ENCODE measurements at regions not wholly inside any gene's neighbourhood (a gene's known extent, or its start where the extent isn't known, plus 50 kb on each side); places are given as distances from the start of the nearest gene placed in this dataset.
A peak's percentile ranks its signal among the peaks of the same experiment; 100 is the strongest.

DNA sequence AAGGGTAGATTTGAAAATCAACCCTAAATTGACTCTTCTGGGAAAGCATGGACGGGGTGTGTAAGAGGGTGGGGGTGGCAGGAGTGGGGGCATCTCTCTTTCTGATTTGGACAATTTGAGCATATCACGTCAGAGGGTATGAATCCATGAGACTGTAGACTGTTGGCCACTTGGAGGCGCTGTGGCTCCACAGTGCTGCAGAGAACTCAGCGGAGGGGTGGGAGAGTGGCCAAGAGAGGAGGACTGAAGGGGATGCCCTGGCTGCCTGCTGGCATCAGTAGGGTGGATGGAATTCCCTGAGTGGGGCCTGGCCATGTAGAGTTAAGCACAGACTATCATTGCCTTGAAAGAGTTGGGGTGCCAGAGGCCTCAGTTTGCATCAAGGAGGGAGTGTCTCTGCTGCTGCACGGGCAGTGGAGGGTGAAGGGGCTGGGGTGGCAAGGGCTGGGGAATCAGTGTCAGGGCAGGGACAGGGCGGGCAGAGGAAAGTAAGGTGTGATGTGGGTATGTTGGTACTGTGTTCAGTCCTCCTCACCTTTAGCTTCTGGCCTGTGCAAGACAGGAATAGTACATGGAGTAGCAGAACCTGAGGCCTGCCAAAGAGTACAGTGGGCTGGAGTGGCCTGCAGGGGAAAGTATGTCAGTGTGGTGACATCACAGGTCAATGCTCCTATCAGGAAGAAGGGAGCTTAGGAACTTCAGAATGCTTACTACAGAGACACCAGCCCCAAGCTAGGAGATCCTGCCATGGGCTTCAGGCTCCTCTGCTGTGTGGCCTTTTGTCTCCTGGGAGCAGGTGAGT, 133.5 kb upstream of the PRSS58 start:
- intact Hi-C loops (cut with micrococcal nuclease), result no loop called here
- Mint-ChIP-seq H3K36me3 (ENCODE audit: low read depth) (no peaks in the 10 kb centered on the region), H3K4me1 (ENCODE audit: low read depth) (no peaks in the 10 kb centered on the region), H3K9me3 (no peaks in the 10 kb centered on the region), H3K4me3 (no peak overlapping the region), H3K27me3 (no peaks in the 10 kb centered on the region), H3K27ac (no peak overlapping the region)

DNA sequence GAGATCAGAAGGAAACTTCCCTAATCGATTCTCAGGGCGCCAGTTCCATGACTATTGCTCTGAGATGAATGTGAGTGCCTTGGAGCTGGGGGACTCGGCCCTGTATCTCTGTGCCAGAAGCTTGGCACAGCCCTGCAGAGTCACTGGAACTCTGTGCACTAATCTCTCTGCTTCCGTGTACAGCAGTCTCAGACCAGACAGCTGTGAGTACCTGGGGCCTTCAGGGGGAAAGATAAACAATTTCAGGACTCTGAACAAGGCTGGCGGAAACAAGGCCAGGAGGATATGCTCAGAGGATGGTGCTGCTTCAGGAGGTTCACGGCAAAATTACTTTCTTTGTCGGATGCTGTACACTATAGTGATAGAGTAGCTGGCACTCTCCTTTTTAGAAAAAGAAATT, 131.7 kb upstream of the PRSS58 start:
- H3K9me3 Mint-ChIP-seq, result no peaks in the 10 kb centered on the region
- H3K4me1 Mint-ChIP-seq (ENCODE audit: low read depth), result peaks cover 10% of the 10 kb centered on the region
- no peak overlapping the region for H3K27ac Mint-ChIP-seq
- H3K36me3 Mint-ChIP-seq (ENCODE audit: low read depth), result no peaks in the 10 kb centered on the region
- intact Hi-C loops (cut with micrococcal nuclease), result no loop called here
- no peaks in the 10 kb centered on the region for H3K27me3 Mint-ChIP-seq
- no peak overlapping the region for H3K4me3 Mint-ChIP-seq

DNA sequence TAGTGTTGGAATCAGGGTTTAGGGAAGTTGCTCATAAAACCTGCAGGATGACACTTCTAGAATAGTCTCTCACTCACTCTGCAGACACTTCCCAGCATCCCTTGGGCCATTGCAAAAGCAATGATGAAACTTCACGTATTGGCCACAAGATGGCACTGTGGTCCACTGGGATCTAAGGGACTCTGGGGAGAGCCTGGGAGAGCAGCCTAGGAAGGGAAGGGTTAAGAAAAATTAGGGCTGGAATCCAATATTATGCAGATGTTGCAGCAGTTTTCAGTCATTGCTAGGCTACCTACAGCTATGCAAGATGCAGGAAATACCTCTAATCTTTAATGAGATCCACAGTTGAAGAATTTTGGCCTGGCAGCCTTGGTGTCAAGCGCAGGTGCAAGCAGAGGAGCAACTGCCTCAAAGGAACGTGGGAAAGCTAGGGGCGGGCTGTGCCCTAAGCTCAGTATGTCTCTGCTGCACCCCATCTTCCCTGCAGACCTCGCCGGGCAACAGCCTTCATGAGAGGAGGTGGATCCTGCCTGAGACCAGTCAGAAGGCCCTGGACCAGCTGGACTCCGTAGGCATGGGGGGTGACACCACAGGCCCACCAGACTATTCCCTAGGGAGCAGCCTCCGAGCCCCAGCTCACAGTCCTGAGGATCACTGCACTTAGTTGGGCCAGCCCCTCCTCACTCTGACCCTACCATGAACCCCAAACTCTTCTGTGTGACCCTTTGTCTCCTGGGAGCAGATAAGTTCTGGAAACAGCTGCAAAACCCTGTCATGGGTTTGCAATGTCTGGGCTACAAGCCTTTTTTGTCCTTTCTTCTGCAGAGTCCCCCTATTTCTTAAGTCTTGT, 127.9 kb upstream of the PRSS58 start:
- peak overlapping the region; percentile 78 for H3K27ac Mint-ChIP-seq
- intact Hi-C loops (cut with micrococcal nuclease), result no loop called here
- no peaks in the 10 kb centered on the region for H3K36me3 Mint-ChIP-seq (ENCODE audit: low read depth)
- no peaks in the 10 kb centered on the region for H3K27me3 Mint-ChIP-seq
- no peaks in the 10 kb centered on the region for H3K9me3 Mint-ChIP-seq
- peaks cover 21% of the 10 kb centered on the region for H3K4me1 Mint-ChIP-seq (ENCODE audit: low read depth)
- no peak overlapping the region for H3K4me3 Mint-ChIP-seq

DNA sequence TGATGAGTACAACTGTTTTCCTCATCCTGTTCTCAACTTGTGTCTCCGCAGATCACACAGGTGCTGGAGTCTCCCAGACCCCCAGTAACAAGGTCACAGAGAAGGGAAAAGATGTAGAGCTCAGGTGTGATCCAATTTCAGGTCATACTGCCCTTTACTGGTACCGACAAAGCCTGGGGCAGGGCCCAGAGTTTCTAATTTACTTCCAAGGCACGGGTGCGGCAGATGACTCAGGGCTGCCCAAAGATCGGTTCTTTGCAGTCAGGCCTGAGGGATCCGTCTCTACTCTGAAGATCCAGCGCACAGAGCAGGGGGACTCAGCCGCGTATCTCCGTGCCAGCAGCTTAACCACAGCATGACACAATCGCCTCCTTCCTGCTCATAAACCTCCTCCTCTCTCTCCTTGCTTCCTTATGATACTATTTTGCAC, 126.7 kb upstream of the PRSS58 start:
- H3K27me3 Mint-ChIP-seq, result no peaks in the 10 kb centered on the region
- H3K4me3 Mint-ChIP-seq, result peak overlapping the region; percentile 60
- peak overlapping the region; percentile 78 for H3K27ac Mint-ChIP-seq
- intact Hi-C loops (cut with micrococcal nuclease), result no loop called here
- no peaks in the 10 kb centered on the region for H3K36me3 Mint-ChIP-seq (ENCODE audit: low read depth)
- H3K9me3 Mint-ChIP-seq, result no peaks in the 10 kb centered on the region
- H3K4me1 Mint-ChIP-seq (ENCODE audit: low read depth), result peaks cover 21% of the 10 kb centered on the region

DNA sequence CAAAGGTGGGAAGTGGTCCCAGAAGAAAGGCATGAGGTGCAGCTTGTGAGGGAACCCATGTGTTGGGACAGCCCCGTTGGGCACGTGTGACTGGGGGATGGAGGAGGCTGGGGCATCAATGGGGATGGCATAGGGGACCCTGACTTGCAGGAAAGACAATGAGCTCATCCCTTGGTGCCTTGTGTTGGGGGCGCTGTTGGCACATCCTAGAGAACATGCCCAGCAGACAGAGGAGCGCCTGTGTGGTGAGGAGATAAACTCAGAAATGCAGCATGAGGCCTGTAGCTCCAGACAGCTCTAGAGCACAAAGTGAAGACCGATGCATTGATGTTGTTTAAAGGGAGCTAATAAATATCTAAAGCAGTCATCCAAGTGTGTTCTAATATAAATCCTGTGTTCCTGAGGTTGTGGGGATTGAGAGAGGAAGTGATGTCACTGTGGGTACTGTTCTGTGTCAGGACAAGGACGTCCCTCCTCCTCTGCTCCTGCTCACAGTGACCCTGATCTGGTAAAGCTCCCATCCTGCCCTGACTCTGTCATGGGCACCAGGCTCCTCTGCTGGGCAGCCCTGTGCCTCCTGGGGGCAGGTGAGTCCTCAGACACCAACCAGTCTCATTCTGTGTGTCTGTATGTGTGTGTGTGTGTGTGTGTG, 126.1 kb upstream of the PRSS58 start:
- Mint-ChIP-seq H3K27me3 (no peaks in the 10 kb centered on the region), H3K27ac (peak overlapping the region; percentile 78), H3K4me3 (peak overlapping the region; percentile 60), H3K9me3 (no peaks in the 10 kb centered on the region), H3K4me1 (ENCODE audit: low read depth) (peaks cover 21% of the 10 kb centered on the region), H3K36me3 (ENCODE audit: low read depth) (no peaks in the 10 kb centered on the region)
- intact Hi-C loops (cut with micrococcal nuclease), result no loop called here

DNA sequence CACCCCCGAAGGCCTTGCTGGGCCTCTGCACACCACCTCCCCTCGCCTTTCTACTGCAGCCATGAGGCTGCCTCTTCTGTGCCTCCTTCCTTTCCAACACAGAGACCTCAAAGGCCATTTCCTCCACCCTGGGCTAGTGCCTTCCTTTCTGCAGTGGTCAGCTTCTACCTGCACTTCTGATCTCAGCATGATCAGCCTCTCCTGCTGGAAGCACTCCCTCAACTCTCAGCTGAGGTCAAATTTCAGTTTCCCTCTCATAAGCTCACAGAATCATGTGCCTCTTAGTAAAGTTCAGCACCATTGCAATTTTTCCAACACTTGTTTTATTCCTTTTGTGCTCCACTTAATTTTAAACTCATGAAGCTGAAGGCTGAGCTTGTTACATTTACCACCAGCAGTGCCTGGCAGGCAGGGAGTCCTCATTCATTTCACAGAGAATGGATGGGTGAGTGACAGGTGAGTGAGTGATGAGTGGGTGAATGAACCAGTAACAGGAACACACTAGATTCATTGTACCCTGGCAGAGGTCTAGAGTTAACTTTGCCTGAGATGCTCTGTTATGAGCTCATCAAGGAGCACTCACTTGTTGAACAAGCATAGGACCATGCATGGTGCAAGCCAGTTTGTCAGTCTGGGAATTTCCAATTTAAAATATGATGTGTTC, 124.0 kb upstream of the PRSS58 start:
- Mint-ChIP-seq H3K27me3 (no peaks in the 10 kb centered on the region), H3K27ac (peak overlapping the region; percentile 16), H3K4me3 (no peak overlapping the region), H3K36me3 (ENCODE audit: low read depth) (no peaks in the 10 kb centered on the region), H3K9me3 (no peaks in the 10 kb centered on the region), H3K4me1 (ENCODE audit: low read depth) (peaks cover 26% of the 10 kb centered on the region)
- intact Hi-C loops (cut with micrococcal nuclease), result no loop called here

DNA sequence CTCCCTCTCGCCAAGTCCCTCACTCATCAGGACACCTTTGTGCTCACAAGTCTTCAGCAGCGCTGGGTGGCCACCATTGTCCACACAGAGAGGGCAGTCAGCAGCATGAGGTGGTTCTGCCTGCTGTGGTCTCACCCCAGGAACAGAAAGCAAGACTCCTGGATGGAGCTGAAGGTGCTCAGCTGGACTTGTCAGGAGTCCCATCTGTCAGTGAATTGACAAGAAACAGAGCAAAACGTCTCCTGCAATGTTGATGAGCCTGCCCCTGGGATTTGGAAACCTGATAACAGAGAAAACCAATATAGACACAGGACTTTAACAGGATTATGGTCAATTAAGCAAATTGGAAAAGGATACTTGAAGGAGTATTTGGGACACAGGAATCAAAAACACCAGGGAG, 122.2 kb upstream of the PRSS58 start:
- H3K27me3 Mint-ChIP-seq, result no peaks in the 10 kb centered on the region
- H3K36me3 Mint-ChIP-seq (ENCODE audit: low read depth), result no peaks in the 10 kb centered on the region
- H3K27ac Mint-ChIP-seq, result no peak overlapping the region
- intact Hi-C loops (cut with micrococcal nuclease), result no loop called here
- no peaks in the 10 kb centered on the region for H3K9me3 Mint-ChIP-seq
- H3K4me1 Mint-ChIP-seq (ENCODE audit: low read depth), result peaks cover 35% of the 10 kb centered on the region
- no peak overlapping the region for H3K4me3 Mint-ChIP-seq

DNA sequence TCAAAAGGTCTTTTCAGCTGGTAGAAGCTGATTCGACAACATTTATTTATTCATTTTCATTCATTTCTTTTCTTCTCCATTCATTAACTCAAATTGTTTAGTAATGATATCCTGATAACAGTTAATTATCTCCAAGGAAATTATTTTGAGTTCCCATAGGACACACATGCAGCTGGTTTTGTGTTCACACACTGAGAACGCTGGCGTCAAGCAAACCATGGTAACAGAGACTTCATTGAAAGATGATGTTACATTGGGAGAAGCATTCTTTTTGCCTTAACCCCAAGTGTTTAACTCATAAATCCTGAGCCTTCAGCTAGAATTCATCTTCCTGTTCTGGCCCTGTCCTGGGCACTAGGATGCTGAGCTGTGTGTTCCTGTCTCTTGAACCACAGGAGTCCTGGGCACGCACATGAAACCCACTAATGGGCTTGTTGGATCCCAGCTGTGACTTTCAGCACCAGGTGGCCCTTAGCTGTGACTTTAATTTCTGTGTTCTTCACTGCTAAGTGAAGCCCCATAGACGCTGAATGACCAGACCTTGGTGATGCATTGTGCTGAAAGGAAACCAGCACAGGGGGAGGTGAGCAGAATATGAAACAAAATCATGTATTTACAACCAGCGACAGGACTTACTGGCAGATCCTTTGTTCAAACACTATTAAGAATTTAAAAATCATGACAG, 121.5 kb upstream of the PRSS58 start:
- Mint-ChIP-seq H3K27me3 (no peaks in the 10 kb centered on the region), H3K36me3 (ENCODE audit: low read depth) (no peaks in the 10 kb centered on the region), H3K27ac (no peak overlapping the region), H3K4me1 (ENCODE audit: low read depth) (peaks cover 28% of the 10 kb centered on the region), H3K4me3 (no peak overlapping the region), H3K9me3 (no peaks in the 10 kb centered on the region)
- intact Hi-C loops (cut with micrococcal nuclease), result no loop called here

DNA sequence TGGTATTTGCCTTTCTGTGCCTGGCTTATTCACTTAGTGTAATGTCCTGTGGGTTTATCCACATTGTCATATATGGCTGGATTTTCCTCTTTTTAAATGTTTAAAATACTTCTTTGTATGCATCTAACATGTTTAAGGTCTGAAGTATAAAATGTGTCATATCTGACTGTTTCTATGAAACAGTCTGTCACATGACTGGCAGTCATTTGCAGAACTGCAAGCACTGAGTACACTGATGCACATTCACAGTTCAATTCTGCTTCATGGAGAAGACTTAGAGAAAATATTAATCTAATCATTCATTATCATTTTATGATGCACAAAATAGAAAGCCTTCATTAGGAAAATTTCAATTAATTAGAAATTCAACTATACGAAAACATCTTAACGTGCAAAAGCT, 119.7 kb upstream of the PRSS58 start:
- Mint-ChIP-seq H3K27me3 (no peaks in the 10 kb centered on the region), H3K36me3 (ENCODE audit: low read depth) (no peaks in the 10 kb centered on the region), H3K4me3 (no peak overlapping the region), H3K27ac (no peak overlapping the region), H3K9me3 (no peaks in the 10 kb centered on the region), H3K4me1 (ENCODE audit: low read depth) (peaks cover 19% of the 10 kb centered on the region)
- intact Hi-C loops (cut with micrococcal nuclease), result no loop called here

DNA sequence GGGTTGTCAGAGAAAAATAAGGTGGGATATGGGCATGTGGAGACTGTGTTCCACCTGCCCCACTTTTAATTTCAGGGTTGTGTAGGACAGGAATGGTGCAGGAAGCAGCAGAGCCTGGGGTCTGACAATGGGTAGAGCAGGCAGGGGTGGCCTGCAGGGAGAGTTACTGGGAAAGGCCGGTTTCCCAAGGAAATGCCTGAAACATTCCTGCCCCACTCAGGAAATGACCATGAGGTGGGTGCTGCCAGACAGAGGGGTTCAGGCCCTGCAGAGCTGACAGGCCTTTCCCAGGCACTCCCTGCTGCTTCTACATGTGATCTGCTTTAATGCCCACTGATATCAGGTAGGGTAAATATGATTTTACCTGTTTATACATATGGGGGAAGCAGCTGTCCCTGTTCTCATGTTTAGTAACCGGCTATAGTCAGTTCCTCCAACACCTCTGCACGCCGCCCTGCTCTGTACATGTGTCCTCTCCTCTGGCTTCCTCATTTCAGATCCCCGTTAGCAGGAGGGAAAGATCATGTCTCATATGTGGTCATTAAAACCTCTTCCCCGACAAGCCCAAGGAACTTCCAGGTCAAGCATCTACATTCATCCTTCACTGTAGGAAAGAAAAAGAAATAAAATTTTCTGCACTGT, 118.6 kb upstream of the PRSS58 start:
- Mint-ChIP-seq H3K36me3 (ENCODE audit: low read depth) (no peaks in the 10 kb centered on the region), H3K27me3 (no peaks in the 10 kb centered on the region), H3K27ac (peak overlapping the region; percentile 42), H3K9me3 (no peaks in the 10 kb centered on the region), H3K4me3 (no peak overlapping the region), H3K4me1 (ENCODE audit: low read depth) (peaks cover 19% of the 10 kb centered on the region)
- intact Hi-C loops (cut with micrococcal nuclease), result no loop called here

DNA sequence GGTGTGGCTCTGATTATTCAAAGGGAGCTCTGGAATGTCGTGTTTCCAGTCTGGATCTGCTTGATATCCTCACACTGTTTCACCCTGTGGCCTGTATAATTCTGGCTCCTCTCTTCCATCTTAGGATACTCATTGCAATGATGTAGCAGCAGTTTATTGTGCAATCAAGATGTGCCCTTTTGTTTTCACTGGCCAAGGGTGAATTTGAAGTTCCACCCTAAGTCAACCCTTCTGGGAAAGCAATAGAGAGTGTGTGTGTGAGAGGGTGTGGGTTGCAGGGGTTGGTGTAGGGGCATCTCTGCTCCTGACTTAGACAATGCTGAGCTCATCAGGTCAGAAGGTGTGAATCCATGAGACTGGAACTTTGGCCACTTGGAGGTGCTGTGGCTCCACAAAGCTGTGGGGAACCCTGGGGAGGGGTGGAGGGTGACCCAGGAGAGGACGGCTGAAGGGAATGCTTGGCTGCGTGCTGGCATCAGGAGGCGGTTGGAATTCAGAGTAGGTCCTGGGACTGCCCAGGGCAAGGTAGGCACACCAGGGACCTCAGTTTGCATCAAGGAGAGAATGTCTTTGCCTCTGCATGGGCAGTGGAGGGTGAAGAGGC, 118.0 kb upstream of the PRSS58 start:
- intact Hi-C loops (cut with micrococcal nuclease), result no loop called here
- Mint-ChIP-seq H3K36me3 (ENCODE audit: low read depth) (no peaks in the 10 kb centered on the region), H3K4me1 (ENCODE audit: low read depth) (peaks cover 19% of the 10 kb centered on the region), H3K27ac (peak overlapping the region; percentile 42), H3K9me3 (no peaks in the 10 kb centered on the region), H3K27me3 (no peaks in the 10 kb centered on the region), H3K4me3 (no peak overlapping the region)

DNA sequence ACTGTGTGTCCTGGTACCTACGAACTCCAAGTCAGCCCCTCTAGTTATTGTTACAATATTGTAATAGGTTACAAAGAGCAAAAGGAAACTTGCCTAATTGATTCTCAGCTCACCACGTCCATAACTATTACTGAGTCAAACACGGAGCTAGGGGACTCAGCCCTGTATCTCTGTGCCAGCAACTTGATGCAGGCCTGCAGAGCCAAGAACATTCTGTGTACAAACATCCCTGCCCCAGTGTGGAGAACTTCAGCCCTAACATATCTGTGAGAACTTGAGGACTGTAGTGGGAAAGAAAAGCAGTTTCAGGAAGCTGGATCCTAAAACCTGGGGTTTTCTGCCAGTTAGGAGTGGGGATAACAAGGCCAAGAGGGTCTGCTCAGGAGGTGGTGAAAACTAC, 114.9 kb upstream of the PRSS58 start:
- Mint-ChIP-seq H3K36me3 (ENCODE audit: low read depth) (no peaks in the 10 kb centered on the region), H3K4me3 (no peak overlapping the region), H3K27ac (no peak overlapping the region), H3K27me3 (no peaks in the 10 kb centered on the region), H3K9me3 (peaks cover 15% of the 10 kb centered on the region), H3K4me1 (ENCODE audit: low read depth) (peaks cover 19% of the 10 kb centered on the region)
- intact Hi-C loops (cut with micrococcal nuclease), result no loop called here
